GM11168 (cell line): ENCODE measurements at regions not wholly inside any gene's neighbourhood (a gene's known extent, or its start where the extent isn't known, plus 50 kb on each side); places are given as distances from the start of the nearest gene placed in this dataset.
"Not testable (repeated sequence)": the region's sequence is repeated elsewhere in the genome, so short reads cannot be mapped to it uniquely, and the experiment has no call there.

Source experiments
- in situ Hi-C: fragments of 300-500 bp; cut with MboI; formaldehyde crosslinking; loops from one replicate; pipeline ENCODE4 v1.12.0; 2022; ENCODE audit warnings: low sequenced_read_pairs; ENCODE audit not compliant: unreplicated experiment

DNA sequence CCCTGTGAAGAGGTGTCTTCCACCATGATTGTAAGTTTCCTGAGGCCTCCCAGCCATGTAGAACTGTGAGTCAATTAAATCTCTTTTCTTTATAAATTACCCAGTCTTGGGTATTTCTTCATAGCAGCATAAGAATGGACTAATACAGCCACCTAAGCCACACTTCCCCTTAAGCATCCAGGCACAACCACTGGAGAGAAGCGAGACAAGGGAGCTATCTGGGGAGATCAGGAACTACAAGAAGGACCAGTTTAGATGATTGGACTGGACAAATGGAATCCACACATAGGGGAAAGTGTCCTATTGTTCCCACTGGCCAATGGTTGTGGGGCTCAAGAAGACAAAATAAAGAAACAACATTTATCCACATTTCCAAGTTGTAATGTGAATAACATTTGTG lies 112.1 kb downstream of the LHX2 start:
- in situ Hi-C loops = loop anchor here (25.0 kb wide), 1 partner anchor 414 kb away; no protein-coding TSS in a partner anchor

DNA sequence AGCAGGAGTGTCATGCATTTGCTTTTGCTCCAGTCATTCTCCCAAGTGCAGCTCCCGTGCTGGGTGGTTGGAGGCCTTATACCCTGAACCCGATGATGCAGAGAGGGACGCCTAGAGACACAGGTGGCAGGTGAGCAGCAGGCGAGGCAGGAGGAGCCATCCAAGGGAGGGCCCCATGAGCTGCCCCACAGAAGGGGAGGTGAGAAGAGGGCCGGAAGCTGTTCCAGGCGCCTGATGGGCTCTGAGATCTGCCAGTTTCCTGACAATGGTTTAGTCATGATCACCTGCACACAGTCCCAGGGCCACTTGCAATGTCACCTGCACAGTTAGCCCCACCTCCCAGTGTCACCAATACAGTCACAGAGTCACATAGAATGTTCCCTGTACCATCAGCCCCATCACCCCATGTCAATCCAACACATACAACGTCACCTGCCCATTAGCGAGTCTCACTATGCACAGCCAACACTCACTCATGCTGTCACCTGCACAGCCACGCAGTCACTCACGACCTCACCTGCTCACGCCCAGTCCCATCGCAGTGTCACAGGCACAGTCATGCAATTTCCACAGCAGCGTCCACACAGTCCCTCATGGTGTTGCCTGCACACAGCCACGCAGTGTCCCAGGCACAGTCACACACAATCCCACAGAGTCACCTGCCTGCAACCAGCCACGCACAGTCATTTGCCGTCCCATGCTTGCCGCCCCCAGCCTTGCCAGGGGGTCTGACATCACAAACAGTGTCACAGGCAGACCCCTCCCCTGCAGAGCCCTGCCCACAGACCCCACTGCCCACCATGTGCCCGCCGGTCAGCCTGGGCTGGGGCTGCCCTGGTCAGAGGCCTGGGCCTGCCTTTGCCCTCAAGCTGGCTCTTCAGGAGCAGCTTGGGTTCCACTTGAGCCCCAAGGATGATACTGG lies 113.4 kb downstream of the LHX2 start:
- in situ Hi-C loops = loop anchor here (25.0 kb wide), 1 partner anchor 412 kb away; no protein-coding TSS in a partner anchor

DNA sequence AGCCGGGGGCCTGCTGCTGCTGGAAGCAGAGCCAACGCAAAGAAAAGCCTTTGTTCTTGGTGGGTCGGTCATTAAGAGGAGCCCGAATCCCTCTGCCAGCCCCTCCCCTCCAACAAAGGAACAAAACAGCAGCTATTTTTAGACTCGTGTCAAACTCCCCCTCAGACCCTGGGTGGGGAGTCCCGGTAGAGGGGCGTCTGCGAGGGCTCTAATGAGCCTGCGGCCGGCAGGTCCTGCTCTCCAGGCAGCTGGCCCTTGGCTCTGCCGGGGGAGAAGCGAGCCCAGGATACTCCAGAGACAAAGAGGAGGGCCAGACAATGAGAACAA lies 114.0 kb downstream of the LHX2 start:
- in situ Hi-C loops = no loop called here

DNA sequence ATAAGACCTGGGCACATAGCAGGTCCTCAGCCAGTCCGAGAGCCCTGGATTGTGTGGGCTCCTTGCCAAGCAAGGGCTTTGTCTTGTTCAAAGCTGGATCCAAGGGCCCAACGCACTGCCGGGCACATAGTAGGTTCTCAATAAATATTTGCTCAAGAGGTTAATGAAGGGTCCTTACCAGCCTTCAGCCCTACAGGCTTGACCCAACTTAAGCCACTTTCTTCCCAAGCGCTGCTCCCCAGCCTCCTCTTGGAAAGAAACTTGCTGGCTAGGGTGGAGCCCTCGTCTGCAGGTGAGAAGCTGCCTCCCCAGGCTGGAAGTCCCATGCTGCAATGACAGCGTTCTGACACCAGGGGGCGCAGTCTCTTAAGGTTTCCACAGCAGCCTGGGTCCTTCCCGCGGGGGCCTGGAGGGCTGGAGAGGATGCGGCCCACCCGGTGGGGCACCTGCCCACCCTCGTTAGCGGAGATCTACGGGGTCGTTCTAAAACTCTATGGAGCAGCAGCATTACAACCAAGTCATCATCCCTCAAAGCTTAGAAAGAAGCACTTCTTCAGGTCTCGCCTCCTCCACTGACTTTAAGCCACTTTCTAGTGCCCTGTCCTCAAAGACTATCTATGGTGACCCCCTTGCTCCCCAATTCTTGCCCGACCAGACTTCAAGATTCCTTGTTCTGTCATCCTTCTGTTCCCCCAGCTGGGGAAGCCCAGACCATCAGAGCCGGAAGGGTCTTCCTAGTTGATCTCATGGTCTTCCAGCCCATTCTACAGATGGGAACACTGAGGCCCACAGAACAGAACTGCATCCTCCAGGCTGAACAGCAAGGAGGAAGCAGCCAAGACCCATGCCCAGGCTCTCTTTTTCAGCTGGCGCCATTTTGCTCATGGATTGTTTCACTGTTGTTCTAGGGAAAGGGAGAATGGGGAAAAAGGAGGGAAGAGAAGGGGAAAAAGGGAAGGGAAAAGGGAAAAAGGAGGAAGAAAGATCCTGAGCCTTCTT lies 115.4 kb downstream of the LHX2 start:
- in situ Hi-C loops = no loop called here

DNA sequence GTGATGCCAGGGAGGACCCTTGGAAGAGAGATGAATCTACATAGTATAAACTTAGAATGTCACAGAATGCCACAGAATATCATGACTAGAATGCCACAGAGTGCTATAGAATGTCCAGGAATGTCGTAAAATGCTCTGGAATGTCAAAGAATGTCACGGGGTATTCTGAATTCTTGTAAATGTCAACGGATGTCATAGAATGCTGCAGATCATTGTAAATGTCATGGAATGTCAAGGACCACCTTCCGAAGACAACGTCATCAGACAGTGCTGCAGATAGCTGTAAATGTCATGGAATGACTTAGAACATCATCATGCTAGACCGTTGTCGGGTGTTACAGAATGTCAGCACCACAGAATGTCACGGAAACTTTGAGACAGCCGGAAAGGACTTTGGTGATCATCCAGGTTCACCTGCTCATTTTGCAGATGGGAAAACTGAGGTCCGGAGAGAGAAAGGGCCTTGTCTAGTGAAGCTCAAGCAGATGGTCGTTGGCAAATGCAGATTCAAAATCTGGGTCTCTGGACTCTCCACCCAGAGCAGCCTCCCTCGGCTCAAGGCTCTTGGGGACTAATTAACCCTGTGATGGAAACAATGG lies 117.1 kb downstream of the LHX2 start:
- in situ Hi-C loops = no loop called here

DNA sequence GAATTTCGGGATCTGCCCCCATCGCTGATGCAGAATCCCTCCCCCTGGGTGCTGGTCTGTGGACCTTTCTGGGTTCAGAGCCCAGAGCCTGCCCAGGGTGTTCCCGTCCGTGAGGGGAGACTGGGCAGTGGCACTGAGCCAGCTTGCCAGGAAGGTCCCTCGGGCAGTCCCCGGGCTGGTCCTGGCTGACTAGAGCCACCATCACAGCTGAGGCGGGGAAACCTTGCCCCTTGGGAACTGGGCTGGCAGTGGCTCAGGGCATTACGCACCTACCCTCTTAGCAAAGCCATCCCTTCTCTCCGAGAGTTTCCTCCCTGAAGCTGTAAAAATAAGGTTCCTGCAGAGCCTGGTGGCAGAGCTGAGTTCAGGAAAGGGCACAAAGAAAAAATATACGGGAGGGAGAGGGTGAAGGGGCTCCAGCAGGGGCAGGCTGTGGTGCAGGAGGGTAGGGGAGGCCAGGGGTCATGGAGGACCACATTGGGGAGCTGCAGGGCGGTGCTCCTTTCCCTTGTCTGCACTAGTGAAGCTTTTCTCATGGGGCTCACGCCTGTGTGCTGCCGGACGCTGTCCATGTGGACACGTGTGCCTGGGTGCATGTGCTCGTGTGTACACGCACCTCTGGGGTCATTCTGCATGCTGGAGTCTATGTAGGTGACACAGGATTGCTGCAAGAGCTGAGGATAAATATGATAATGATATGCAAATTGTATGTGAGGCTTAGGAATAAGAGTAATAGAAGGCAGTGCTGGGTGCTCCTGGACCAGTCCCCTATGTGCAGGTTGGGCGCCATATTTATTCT lies 118.9 kb downstream of the LHX2 start:
- in situ Hi-C loops = loop anchor here (10.0 kb wide), 1 partner anchor 154 kb away; no protein-coding TSS in a partner anchor

DNA sequence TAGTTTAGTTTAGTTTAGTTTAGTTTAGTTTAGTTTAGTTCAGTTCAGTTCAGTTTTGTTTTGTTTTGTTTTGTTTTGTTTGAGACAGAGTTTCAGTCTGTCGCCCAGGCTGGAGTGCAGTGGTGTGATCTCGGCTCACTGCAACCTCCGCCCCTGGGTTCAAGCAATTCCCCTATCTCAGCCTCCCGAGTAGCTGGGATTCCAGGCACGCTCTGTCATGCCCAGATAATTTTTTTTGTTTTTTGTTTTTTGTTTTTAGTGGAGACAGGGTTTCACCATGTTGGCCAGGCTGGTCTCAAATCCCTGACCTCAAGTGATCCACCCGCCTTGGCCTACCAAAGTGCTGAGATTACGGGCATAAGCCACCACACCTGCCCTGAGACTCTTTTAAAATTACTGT lies 120.0 kb downstream of the LHX2 start:
- in situ Hi-C loops = loop anchor here (10.0 kb wide), 1 partner anchor 153 kb away; no protein-coding TSS in a partner anchor

DNA sequence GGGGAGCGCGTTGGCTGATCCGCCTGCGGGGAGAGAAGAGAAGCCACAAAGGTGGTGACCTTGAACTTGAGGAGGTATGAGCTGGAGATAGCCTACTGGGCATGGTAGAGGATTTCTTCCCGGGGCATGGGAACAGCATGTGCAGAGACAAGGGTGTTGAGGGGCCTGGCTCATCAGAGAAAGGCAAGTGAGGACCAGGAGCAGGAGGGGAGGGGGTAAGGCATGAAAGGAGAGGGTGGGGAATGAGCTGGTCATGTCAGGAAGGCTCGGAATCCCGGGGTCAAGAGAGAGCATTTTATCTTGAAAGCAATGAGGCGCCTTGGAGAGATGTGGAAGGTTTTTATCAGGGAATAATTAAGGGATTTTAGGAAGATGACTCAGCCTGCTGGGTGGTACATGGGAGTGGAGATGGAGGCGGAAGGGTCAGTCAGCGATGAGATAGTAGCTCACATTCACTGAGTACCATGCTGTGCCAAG lies 121.1 kb downstream of the LHX2 start:
- in situ Hi-C loops = loop anchor here (10.0 kb wide), 1 partner anchor 152 kb away; no protein-coding TSS in a partner anchor

DNA sequence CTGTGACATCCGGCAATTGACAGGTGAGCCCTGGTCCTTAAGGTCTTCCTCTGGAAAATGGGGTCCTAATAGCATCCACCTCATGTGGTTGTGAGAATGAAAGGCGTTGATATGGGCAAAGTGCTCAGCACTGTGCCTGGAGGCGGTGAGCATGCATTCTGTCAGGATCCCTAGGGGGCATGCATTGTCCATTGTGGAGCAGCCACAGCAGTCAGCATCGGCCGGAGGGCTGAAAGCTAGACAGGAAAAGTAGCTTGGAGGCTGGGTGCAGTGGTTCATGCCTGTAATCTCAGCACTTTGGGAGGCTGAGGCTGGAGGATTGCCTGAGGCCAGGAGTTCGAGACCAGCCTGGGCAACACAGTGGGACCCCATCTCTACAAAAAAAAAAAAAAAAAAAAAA lies 122.2 kb downstream of the LHX2 start:
- in situ Hi-C loops = loop anchor here (10.0 kb wide), 1 partner anchor 151 kb away; no protein-coding TSS in a partner anchor

DNA sequence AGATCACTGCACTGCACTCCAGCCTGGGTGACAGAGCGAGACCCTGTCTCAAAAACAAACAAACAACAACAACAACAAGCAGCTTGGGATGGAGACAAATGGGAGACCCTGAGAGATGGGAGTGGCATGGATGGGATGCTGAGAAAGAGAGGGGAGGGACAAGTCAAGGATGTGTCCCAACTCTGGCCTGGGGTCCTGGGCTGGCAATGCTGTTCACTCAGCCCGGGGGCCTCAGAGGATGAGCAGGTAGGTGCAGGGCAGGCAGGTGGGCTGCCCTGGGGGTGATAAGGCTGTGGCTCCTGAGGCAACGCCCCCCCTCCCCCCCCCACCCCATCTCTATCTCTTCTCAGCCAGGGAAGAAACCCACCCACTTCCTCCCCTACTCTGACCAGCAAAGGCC lies 123.0 kb downstream of the LHX2 start:
- in situ Hi-C loops = loop anchor here (10.0 kb wide), 1 partner anchor 150 kb away; no protein-coding TSS in a partner anchor

DNA sequence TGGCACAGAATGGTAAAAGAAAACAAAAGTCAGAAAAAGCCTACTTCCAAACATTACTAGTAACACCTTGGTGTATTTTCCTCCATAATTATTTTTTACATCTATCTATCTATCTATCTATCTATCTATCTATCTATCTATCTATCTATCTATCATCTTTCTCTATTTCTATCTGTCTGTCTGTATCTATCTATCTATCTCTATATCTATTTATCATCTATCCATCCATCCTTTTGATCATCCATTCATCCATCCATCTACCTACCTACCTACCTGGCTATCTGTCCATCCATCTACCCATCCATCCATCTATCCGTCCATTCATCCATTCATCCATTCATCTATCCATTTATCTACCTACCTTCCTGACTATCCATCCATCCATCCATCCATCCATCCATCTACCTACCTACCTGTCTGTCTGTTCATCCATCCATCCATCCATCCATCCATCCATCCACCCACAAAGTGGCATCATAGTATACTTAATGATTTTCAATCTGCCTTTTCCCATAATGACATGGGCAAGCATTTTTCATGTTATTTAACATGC lies 121.9 kb upstream of the NEK6 start:
- in situ Hi-C loops = loop anchor here (10.0 kb wide), 1 partner anchor 149 kb away; no protein-coding TSS in a partner anchor

DNA sequence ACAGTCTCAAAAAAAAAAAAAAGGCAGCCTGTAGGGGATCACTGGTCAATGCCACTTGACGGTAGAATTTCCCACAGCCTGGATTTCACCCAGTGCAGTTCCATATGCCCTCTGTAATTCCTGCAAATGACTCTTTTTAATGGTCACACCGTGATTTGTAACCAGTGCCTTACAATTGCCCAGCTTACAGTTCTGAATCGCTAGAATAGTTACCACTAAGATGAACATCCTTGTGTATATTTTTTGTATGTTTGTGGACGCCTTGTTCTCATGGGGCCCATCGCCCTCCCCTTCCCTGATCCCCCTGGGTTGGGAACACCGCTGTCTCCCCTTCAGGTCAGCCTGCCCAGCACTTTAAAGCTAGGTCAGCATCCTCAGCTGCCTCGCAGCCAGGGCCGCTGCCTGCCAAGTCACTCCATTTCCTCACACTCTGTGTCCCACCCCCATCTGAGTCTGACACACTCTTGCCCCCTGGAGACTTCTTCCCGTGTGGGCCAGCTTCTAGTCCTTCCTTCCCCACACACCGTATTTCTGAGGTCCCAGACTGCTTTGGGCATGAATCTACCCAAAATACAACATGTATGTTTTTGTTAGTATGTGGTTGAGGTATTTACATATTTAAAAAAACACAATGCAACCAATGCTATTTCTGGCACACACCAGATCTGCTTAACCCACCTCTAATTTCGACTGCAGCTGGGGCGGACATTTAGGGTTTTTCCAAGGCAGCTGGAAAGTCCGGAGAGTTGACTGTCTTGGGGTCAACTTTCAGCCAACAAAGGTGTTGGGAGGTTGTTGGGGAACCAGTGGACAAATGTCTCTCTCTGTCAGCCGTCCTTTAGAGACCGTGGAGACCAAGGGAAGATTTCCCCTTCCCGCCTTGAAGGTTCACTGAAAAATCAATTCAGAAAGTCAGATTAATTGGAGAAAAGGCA lies 120.5 kb upstream of the NEK6 start:
- in situ Hi-C loops = loop anchor here (10.0 kb wide), 1 partner anchor 148 kb away; no protein-coding TSS in a partner anchor

DNA sequence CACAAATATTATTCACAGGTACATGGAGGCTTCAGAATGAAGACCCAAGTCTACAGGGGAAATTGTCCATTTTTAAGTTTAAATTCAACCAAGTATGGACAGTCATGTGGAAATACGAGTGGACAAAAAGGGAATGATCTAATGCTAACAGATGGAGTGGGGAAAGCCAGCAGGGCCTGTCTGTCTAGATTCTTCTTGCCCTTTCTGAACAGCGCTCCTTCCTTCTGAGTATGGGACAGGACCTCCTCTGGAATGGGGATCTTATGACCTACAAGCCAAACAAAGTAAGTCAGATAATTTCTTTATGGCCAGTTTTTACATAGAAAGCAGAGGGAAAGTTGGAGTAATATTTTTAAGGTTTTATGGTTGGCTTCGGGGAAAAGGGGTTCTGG lies 119.8 kb upstream of the NEK6 start:
- in situ Hi-C loops = loop anchor here (10.0 kb wide), 1 partner anchor 147 kb away; no protein-coding TSS in a partner anchor

DNA sequence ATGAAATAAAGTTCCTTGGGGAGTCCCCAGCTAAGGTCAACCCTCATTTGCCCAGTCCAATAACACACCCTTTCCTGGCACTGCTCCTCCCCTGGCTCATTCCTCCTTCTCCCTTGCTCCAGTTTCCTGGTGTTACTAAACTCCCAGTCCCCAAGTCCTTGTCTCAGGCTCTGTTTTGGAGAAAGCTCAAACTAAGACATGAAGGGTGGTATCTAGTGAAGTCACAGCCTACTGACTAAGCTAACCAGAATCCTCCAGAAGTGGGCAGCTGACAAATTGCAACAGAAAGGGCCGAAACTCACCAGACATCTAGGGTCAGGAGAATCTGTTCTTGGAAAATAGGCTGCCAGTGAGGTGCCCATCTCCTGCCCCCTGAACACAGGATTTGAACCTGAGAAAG lies 118.7 kb upstream of the NEK6 start:
- in situ Hi-C loops = loop anchor here (10.0 kb wide), 1 partner anchor 146 kb away; no protein-coding TSS in a partner anchor

DNA sequence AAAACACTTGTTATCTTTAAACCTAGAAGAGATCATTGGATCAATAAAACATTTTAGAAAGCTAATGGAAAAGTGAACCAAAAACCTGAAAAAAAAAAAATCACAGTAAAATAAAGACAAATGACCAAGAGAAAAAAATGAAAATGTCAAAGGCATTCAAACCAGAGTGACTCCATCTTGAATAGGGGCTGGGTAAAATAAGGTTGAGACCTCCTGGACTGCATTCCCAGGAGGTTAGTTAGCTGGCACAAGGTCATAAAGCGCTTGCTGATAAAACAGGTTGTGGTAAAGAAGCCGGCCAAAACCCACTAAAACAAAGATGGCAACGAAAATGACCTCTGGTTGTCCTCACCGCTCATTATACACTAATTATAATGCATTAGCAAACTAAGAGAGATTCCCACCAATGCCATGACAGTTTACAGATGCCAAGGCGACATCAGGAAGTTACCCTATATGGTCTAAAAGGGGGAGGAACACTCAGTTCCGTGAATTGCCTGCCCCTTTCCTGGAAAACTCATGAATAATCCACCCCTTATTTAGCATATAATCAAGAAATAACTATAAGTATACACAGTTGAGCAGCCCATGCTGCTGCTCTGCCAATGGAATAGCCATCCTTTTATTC lies 116.7 kb upstream of the NEK6 start:
- in situ Hi-C loops = no loop called here

DNA sequence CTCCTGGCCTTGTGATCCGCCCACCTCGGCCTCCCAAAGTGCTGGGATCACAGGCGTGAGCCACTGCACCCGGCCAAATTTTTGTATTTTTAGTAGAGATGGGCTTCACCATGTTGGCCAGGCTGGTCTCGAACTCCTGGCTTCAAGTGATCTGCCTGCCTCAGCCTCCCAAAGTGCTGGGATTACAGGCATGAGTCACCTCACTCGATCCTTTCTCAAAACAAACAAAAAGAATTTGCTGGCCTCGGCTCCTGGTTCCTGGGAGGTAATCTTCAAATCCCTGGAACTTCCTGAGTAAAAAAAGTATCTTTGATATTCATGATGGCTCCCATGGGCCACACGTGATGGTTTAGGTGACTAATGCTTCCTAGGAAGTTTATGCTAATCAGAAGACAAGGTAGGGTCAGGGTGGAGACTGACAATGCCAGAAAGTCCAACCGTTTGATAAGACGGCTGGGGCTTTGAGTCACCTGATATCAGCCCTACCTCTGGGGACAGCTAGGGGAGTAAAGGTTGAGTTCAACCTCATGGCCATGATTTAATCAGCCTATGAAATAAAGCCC lies 113.1 kb upstream of the NEK6 start:
- in situ Hi-C loops = not testable (repeated sequence)

DNA sequence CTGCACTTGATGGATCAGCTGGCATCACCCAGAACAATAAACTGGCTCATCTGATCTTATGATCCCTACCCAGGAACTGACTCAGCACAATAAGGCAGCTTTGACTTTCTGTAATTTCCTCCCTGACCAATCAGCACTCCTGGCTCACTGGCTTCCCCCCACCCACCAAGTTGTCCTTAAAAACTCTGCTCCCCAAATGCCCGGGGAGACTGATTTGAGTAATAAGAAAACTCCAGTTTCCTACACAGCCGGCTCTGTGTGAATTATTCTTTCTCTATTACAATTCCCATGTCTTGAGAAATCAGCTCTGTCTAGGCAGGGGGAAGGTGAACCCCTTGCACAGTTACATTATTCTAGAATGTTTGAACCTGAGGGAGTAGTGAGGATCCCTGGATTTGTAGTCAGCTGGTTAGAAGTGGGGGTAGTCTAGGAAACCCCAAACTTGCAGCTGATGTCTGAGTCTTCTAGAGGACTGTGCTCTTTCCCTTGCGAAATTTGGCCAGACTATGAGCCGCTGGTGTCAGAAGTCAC lies 111.7 kb upstream of the NEK6 start:
- in situ Hi-C loops = no loop called here
